Esophagus squamous epithelium (tissue), 4 donors: ENCODE measurements at regions not wholly inside any gene's neighbourhood (a gene's known extent, or its start where the extent isn't known, plus 50 kb on each side); places are given as distances from the start of the nearest gene placed in this dataset.

Experiments
- CTCF ChIP-seq, 6 experiments: fragments of 450-650 bp in 4 of 6; fragments of 200-600 bp in 2 of 6; sonication (generic) in 2 of 6; IDR thresholded peaks; one replicate each; pipeline ENCODE4 v1.5.1; 2016 to 2019; ENCODE audit warnings: antibody characterized with exemption in 6 of 6, mild to moderate bottlenecking in 4 of 6, moderate library complexity in 4 of 6
- POLR2A ChIP-seq, 4 donors: fragments of 450-650 bp; IDR thresholded peaks; one replicate each; pipeline ENCODE4 v1.6.1; 2017; ENCODE audit warnings: antibody characterized with exemption in 4 of 4, mild to moderate bottlenecking in 4 of 4, moderate library complexity in 3 of 4

- no peak for TF ChIP-seq CTCF (IDR thresholded peaks at IDR 0.05)
- TF ChIP-seq POLR2A (IDR thresholded peaks at IDR 0.05): no peak
Measured at GRCh38 chr14:43789458-43789857, 717.6 kb downstream of the FSCB start.
